Heart right ventricle (tissue), 16 donors: ENCODE measurements at regions not wholly inside any gene's neighbourhood (a gene's known extent, or its start where the extent isn't known, plus 50 kb on each side); places are given as distances from the start of the nearest gene placed in this dataset.

Experiments used
- ATAC-seq, 8 donors: fragments of 200-7000 bp; cut with Tn5 transposase; one replicate each; pipeline ENCODE4 v1.9.1; 2020; ENCODE audit warnings: mild to moderate bottlenecking in 8 of 8, moderate library complexity in 8 of 8, moderate number of reproducible peaks in 1 of 8
- DNase-seq, 2 donors: peaks; one replicate each; pipeline ENCODE4 v3.0.0-alpha.2; 2020
- H3K27ac ChIP-seq, 10 donors: fragments of 200-600 bp; sonication (generic) in 2 of 10; one replicate each; pipeline versions ENCODE4 v1.5.0 to v1.8.0; 2020 to 2022; ENCODE audit warnings: mild to moderate bottlenecking in 3 of 10
- H3K27me3 ChIP-seq, 7 donors: fragments of 200-600 bp; one replicate each; pipeline ENCODE4 v1.8.0; 2021 to 2022; ENCODE audit warnings: mild to moderate bottlenecking in 2 of 7
- H3K36me3 ChIP-seq, 9 donors: fragments of 200-600 bp; sonication (generic) in 1 of 9; one replicate each; pipeline versions ENCODE4 v1.5.0 to v1.8.0; 2020 to 2022; ENCODE audit warnings: mild to moderate bottlenecking in 2 of 9
- H3K4me1 ChIP-seq, 9 donors: fragments of 200-600 bp; sonication (generic) in 1 of 9; one replicate each; pipeline versions ENCODE4 v1.5.0 to v1.8.0; 2020 to 2022; ENCODE audit warnings: mild to moderate bottlenecking in 4 of 9
- H3K4me3 ChIP-seq, 10 donors: fragments of 200-600 bp; sonication (generic) in 2 of 10; one replicate each; pipeline versions ENCODE4 v1.5.0 to v1.8.0; 2020 to 2022; ENCODE audit warnings: mild to moderate bottlenecking in 7 of 10, moderate library complexity in 2 of 10
- H3K9me3 ChIP-seq, 11 donors: fragments of 200-600 bp in 10 of 11; sonication (generic) in 2 of 11; one replicate each; pipeline versions ENCODE4 v1.5.0 to v1.8.0; 2013 to 2022; ENCODE audit warnings: mild to moderate bottlenecking in 2 of 11, control low read depth in 1 of 11, moderate library complexity in 1 of 11
- WGBS, 2 donors: extraction: QIAGEN DNeasy Blood & Tissue Kit; methylation state at CpG; one replicate each; pipeline ENCODE4 v1.1.7; 2013; ENCODE audit warnings: inconsistent platforms in 1 of 2; 5-methylcytosine and 5-hydroxymethylcytosine counted together
- intact Hi-C, 10 donors: fragments of 100-400 bp; cut with DNase I; formaldehyde crosslinking; loops; one replicate each; pipeline versions ENCODE4 v1.11.1 to v1.14.2; 2022
- TF ChIP-seq, protein P1 (sequence below), 9 donors: fragments of 200-600 bp; sonication (generic) in 2 of 9; IDR thresholded peaks; one replicate each; pipeline versions ENCODE4 v1.5.0 to v1.8.0; 2021 to 2022; ENCODE audit warnings: antibody characterized with exemption in 9 of 9, mild to moderate bottlenecking in 5 of 9, moderate library complexity in 1 of 9
- donor health status: Arrhythmogenic right ventricular cardiomyopathy.
- donor health status: ischemic (EF 13 %, LVEDD 7.1; RV severe dilation, severe dysfunction).
- donor health status: healthy with polysubstance abuse.
- donor health status: DM: no; HTN: yes; CAD: no.
- donor health status: DM: no; HTN: no; CAD: no.
- donor health status: ischemic (EF 25% LVEDD 6.9; RV normal size, moderate dysfunction).
- donor health status: ischemic (EF 25% LVEDD 5.7; RV mildly dilated, moderate dysfunction).
- donor health status: healthy.
- donor health status: DM: yes; HTN: yes; CAD: no.
- donor health status: Ischemic cardiomyopathy.
- donor health status: ischemic (EF 35%, LVEDD 5.7; RV mildly dilated, moderate dysfunction).
- donor health status: nonischemic (EF 11% LVEDD 7.7; RV severe dilation, severe dysfunction).
- donor health status: DM: yes; HTN: yes; CAD: no.
- donor health status: PGD.
- donor health status: ischemic (EF 29% LVEDD 5.4; RV normal size, mild dysfunction).
- donor health status: nonischemic (EF 23%, LVEDD 6.1; RV moderate dilation, normal function).

DNA sequence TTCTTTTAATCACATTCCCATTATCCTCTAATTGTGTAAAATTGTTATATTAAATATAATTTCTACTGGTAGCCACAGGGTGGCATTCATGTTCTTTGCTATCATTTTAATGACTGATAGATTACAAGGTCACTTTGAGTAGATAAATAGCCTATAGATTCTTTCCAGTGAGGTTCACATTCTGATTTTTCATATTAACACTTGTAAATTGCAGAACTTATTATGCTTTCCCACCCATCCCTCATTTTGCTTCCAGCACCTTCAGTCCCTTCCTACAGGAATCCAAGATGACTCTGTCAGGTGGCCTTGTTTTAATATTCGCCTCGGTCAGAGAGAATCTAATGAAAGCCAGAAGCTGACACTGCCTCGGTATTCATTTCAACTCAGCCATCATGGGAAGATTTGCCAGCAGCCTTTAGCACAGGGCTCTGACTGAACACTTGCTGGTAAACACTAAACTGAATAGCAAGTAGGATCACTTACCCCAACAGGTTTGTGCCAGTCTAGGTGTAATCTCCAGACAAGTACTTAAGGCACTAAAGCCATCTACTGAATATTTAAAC is 101.2 kb upstream of the FSHR start:
- Histone ChIP-seq H3K36me3 (no peaks in the 10 kb centered on the region), H3K27me3 (no peaks in the 10 kb centered on the region), H3K4me1 (no peaks in the 10 kb centered on the region), H3K9me3 (no peaks in the 10 kb centered on the region), H3K27ac (no peak overlapping the region), H3K4me3 (no peak overlapping the region)
- intact Hi-C loops = loop anchor here in 2 of 10 donors (5.0 to 10.0 kb wide), 3 partner anchors 237 to 1149 kb away; no protein-coding TSS in a partner anchor
- WGBS, 2 donors = 43 to 52% methylated on average over 3 of the region's 3 CpGs
- TF ChIP-seq, protein P1, sequence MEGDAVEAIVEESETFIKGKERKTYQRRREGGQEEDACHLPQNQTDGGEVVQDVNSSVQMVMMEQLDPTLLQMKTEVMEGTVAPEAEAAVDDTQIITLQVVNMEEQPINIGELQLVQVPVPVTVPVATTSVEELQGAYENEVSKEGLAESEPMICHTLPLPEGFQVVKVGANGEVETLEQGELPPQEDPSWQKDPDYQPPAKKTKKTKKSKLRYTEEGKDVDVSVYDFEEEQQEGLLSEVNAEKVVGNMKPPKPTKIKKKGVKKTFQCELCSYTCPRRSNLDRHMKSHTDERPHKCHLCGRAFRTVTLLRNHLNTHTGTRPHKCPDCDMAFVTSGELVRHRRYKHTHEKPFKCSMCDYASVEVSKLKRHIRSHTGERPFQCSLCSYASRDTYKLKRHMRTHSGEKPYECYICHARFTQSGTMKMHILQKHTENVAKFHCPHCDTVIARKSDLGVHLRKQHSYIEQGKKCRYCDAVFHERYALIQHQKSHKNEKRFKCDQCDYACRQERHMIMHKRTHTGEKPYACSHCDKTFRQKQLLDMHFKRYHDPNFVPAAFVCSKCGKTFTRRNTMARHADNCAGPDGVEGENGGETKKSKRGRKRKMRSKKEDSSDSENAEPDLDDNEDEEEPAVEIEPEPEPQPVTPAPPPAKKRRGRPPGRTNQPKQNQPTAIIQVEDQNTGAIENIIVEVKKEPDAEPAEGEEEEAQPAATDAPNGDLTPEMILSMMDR (IDR thresholded peaks at IDR 0.05) = peak in 8 of 9 donors; percentile 18 to 60 (median 34)
- no peak for DNase-seq
- ATAC-seq = no peak

DNA sequence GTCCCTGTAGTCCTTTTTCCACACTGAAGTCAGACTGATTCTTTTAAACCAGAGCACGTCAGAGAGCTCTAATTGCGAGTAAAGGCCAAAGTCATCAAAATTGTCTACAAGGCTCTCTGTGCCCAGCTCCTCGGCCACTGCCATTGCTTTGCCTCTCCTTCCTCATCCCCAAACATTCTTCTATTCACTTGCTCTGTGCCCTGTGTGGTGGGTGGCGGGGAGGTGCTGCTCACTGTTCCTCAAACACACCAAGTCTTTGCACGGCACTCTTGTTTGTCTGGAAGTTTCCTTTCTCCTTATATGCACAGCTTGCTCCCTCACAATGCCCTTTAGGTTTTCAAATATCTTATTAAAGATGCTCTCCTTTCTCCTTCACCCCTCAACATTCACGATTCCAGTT is 100.1 kb upstream of the FSHR start:
- intact Hi-C loops = loop anchor here in 2 of 10 donors (10.0 kb wide), 2 partner anchors 360 to 1150 kb away; no protein-coding TSS in a partner anchor
- Histone ChIP-seq H3K4me1 (no peaks in the 10 kb centered on the region), H3K9me3 (no peaks in the 10 kb centered on the region), H3K27ac (no peak overlapping the region), H3K4me3 (no peak overlapping the region), H3K36me3 (no peaks in the 10 kb centered on the region), H3K27me3 (no peaks in the 10 kb centered on the region)
- ATAC-seq = no peak
- 74 to 78% methylated on average over 6 of the region's 6 CpGs for WGBS, 2 donors
- DNase-seq = no peak
- TF ChIP-seq, protein P1 (IDR thresholded peaks at IDR 0.05) = no peak

DNA sequence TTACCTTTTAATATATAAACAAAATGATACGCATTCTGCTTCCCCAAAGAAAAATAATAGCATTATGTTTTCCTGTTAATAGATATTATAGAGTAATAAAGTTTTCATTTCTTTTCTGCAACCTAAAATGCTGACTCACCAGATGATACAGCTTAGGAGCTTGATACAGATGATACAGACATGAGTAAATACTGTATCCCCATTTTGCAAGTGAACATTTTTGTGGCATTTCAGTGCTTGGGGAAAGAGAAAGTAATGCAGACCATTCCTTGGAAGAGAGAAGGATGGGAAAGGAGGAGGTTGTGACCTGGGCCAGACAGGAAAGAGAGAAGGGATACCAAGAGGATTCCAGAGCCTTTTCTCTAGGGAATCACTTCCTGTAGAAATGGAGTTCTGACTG is 97.5 kb upstream of the FSHR start:
- Histone ChIP-seq H3K36me3 (no peaks in the 10 kb centered on the region), H3K4me1 (no peaks in the 10 kb centered on the region), H3K9me3 (peaks cover 0 to 13% (median under 1%) of the 10 kb centered on the region in 11 donors), H3K4me3 (no peak overlapping the region), H3K27ac (no peak overlapping the region), H3K27me3 (no peaks in the 10 kb centered on the region)
- DNase-seq (no peak), ATAC-seq (no peak)
- intact Hi-C loops = loop anchor here in 2 of 10 donors (10.0 kb wide), 2 partner anchors 363 to 1153 kb away; no protein-coding TSS in a partner anchor
- TF ChIP-seq, protein P1 (IDR thresholded peaks at IDR 0.05) = no peak
- 93 to 95% methylated on average over 1 of the region's 1 CpG for WGBS, 2 donors

DNA sequence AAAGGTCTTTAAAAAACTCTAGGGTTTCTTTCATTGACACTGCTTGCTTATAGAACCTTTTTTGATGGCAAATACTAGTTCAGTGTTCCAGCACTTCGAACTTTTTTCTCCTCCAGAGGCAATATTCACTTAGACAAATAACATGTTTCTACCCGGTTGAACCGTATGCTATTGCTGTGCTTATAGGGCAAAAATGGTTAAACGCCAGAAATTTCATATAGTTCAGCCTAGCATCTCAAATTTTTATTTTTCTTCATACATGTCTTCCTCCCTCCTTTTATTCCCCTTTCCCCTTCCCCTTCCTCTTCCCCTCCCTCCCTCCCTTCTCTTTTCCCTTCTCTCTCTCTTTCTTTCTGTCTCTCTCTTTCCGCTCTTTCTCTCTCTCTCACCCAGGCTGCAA is 96.9 kb upstream of the FSHR start:
- ATAC-seq (no peak), DNase-seq (no peak)
- Histone ChIP-seq H3K27me3 (no peaks in the 10 kb centered on the region), H3K4me1 (no peaks in the 10 kb centered on the region), H3K4me3 (no peak overlapping the region), H3K27ac (no peak overlapping the region), H3K36me3 (no peaks in the 10 kb centered on the region), H3K9me3 (peaks cover 0 to 18% (median 3%) of the 10 kb centered on the region in 11 donors)
- intact Hi-C loops = loop anchor here in 2 of 10 donors (10.0 kb wide), 2 partner anchors 364 to 1154 kb away; no protein-coding TSS in a partner anchor
- TF ChIP-seq, protein P1 (IDR thresholded peaks at IDR 0.05) = no peak
- WGBS, 2 donors = 72 to 93% methylated on average over 5 of the region's 5 CpGs
